Hippocampal formation (tissue), 2 donors: ENCODE measurements at regions not wholly inside any gene's neighbourhood (a gene's known extent, or its start where the extent isn't known, plus 50 kb on each side); places are given as distances from the start of the nearest gene placed in this dataset.

ENCODE experiments used
- DNase-seq, 2 donors: peaks; one replicate each; lab custom pipeline; 2025; lab: John Stamatoyannopoulos, UW

- no peak for DNase-seq
Measured at GRCh38 chr4:166274136-166274761, 401.2 kb downstream of the TLL1 start.

GRCh38 chr4:166274775-166275174 lies 401.7 kb downstream of the TLL1 start:
- DNase-seq: no peak

GRCh38 chr4:166277401-166277800 lies 404.4 kb downstream of the TLL1 start:
- no peak for DNase-seq

- no peak for DNase-seq
Measured at GRCh38 chr4:166277853-166278252, 404.8 kb downstream of the TLL1 start.

- DNase-seq: no peak
Measured at GRCh38 chr4:166279261-166279660, 406.2 kb downstream of the TLL1 start.

GRCh38 chr4:166280642-166281041 lies 407.6 kb downstream of the TLL1 start:
- DNase-seq: no peak

GRCh38 chr4:166282081-166282770 lies 409.2 kb downstream of the TLL1 start:
- DNase-seq: no peak

GRCh38 chr4:166284221-166284620 lies 411.2 kb downstream of the TLL1 start:
- DNase-seq: no peak

- DNase-seq: no peak
Measured at GRCh38 chr4:166290426-166290825, 417.4 kb downstream of the TLL1 start.

- no peak for DNase-seq
Measured at GRCh38 chr4:166293556-166293955, 420.5 kb downstream of the TLL1 start.

GRCh38 chr4:166301266-166301665 lies 428.2 kb downstream of the TLL1 start:
- no peak for DNase-seq

GRCh38 chr4:166308647-166309046 lies 435.6 kb downstream of the TLL1 start:
- no peak for DNase-seq

- no peak for DNase-seq
Measured at GRCh38 chr4:166309286-166309685, 436.2 kb downstream of the TLL1 start.

- no peak for DNase-seq
Measured at GRCh38 chr4:166311169-166311568, 438.1 kb downstream of the TLL1 start.

GRCh38 chr4:166312166-166312565 lies 439.1 kb downstream of the TLL1 start:
- no peak for DNase-seq

- no peak for DNase-seq
Measured at GRCh38 chr4:166314902-166315301, 441.9 kb downstream of the TLL1 start.

- no peak for DNase-seq
Measured at GRCh38 chr4:166315721-166316467, 442.9 kb downstream of the TLL1 start.

- DNase-seq: no peak
Measured at GRCh38 chr4:166318810-166319525, 445.9 kb downstream of the TLL1 start.

- DNase-seq: no peak
Measured at GRCh38 chr4:166323250-166323649, 450.2 kb downstream of the TLL1 start.

GRCh38 chr4:166324321-166324720 lies 451.3 kb downstream of the TLL1 start:
- no peak for DNase-seq

GRCh38 chr4:166335256-166335938 lies 462.4 kb downstream of the TLL1 start:
- no peak for DNase-seq

- DNase-seq: no peak
Measured at GRCh38 chr4:166341992-166342391, 469.0 kb downstream of the TLL1 start.
